Fibroblast of skin of left quadriceps (primary cell): ENCODE measurements at regions not wholly inside any gene's neighbourhood (a gene's known extent, or its start where the extent isn't known, plus 50 kb on each side); places are given as distances from the start of the nearest gene placed in this dataset.
"Not testable (repeated sequence)": the region's sequence is repeated elsewhere in the genome, so short reads cannot be mapped to it uniquely, and the experiment has no call there.

Experiments
- DNase-seq, 2 experiments: peaks; one replicate each; pipeline ENCODE4 v3.0.0-alpha.2; 2013; ENCODE audit warnings: low read depth in 2 of 2

GRCh38 chr7:142470544-142470830, 212.6 kb upstream of the PRSS58 start:
- no peak for DNase-seq

DNA sequence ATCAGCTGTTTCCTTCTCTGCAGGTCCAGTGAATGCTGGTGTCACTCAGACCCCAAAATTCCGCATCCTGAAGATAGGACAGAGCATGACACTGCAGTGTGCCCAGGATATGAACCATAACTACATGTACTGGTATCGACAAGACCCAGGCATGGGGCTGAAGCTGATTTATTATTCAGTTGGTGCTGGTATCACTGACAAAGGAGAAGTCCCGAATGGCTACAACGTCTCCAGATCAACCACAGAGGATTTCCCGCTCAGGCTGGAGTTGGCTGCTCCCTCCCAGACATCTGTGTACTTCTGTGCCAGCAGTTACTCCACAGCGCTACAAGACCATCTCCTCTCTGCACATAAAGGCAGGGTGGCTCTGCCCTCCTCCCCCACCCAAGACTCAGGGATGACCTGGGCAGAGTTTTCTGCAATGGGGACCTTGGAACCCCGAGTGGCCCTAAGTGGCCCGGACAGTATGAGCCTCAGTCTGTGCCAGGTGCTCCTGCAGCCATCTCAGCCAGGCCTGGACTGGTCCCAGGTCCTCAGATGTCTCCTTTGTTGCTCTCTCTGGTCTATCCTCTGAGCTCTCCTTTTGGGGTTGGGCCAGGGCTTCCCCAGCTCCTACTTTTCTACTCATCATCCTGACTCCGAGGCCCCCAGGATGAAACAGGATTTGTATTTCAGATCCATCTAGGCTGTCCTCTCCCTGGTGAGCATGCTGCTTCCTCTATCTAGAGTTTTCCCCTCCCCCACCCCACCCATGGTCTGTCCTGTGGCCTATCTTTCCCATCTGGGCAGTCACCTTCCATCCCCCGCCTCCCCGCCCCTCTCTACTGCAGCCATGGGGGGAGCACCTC, 212.1 kb upstream of the PRSS58 start:
- DNase-seq: no peak

DNA sequence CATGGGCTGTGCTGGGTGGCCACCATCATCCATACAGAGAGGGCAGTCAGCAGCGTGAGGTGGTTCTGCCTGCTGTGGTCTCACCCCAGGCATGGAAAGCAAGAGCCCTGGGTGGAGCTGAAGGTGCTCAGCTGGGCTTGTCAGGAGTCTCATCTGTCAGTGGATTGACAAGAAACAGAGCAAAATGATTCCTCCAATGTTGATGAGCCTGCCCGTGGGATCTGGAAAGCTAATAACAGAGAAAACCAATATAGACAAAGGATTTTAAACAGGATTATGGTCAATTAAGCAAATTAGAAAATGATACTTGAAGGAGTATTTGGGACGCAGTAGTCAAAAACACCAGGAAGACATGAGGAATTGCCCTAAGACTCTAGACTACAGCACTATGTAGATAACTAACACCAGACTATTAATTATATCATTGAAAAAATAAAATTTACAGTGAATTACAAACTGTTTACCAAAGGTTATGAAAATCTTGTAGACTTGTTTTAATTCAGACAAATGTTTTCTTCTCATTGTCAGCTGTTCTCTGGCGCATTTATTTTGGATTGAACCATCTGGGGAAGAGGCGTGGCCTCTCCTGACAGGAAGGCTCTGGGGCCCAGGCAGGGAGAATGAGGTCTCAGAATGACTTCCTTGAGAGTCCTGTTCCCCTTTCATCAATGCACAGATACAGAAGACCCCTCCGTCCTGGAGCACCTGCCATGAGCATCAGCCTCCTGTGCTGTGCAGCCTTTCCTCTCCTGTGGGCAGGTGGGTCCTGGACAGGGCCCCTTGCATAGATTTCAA, 211.2 kb upstream of the PRSS58 start:
- no peak for DNase-seq

DNA sequence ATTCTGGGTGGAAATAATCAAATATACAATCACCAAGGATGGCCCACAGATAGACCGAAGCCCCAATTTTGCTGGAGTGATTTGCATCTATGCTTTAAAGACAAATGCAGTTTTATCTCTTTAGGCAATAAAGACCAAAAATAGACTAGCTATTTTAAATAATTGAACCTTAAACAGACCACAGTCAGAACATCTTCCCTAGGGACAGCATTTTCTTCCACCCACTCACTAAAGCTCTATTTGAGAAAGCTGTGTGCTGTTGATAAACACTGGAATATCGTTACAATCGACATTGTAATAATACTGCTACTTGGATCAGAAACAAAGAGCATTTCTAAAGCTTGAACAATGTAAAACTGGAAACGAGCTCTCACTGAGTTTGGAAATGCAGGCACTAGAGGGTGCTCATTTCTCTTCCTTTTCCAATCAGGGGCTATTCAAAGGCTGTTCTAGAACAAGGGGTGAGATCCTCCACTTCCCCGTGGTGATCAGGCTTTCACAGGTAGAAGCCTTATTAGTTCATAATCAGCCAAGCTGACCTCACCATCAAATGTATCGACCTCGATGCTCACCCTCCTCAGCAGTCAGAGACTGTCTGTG, 209.3 kb upstream of the PRSS58 start:
- not testable (repeated sequence) for DNase-seq

- DNase-seq: no peak
Measured at GRCh38 chr7:142463401-142463850, 205.6 kb upstream of the PRSS58 start.

GRCh38 chr7:142461437-142461836, 203.6 kb upstream of the PRSS58 start:
- DNase-seq: peak; percentile 87 to 89

DNA sequence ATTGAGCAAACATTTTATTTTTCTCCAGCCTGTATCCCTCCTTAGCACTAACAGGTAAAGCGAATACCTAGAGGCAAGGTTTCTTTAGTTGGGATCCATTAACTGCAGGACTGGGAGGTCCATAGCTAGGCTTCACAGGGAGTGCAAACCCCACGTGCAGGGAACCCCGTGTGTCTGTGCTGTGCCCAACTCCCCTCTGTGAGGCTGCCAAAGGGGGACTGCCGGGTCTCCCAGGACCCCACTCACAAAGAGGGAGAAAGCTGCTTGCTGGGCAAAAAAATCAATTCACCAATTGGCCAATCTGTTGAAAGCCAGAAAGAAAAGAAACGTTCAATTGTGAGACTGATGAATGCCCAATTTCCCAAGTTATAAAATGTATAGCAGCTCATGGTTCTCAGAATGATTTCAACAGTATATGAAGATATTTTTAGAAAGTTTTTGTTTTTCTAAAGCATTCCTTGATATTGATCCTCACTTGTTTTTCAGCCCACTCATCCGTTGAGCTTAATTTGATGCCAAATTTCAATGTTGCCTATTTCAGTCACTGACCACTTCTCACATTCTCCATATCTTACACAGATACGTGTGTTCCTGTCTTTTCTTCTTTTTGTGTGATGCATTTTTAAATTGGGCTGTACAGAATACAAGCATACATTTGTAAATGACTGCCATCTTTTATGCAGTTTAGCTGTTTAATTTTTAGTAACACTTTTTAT, 202.7 kb upstream of the PRSS58 start:
- no peak for DNase-seq

DNA sequence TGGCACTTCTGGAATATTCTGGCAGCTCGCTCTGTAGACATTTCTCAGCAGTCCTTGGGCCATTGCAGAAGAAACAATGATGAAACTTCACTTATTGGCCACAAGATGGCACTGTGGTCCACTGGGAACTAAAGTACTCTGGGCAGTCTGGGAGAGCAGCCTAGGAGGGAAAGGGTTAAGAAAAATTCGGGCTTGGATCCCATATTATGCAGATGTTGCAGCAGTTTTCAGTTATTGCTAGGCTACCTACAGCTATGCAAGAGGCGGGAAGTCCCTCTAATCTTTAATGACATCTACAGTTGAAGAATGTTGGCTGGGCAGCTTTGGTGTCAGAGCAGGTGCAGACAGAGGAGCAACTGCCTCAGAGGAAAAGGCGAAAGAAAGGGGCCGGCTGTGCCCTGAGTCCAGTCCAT, 201.7 kb upstream of the PRSS58 start:
- peak; percentile 76 for DNase-seq

- no peak for DNase-seq
Measured at GRCh38 chr7:142457146-142457703, 199.4 kb upstream of the PRSS58 start.

- no peak for DNase-seq
Measured at GRCh38 chr7:142455392-142455791, 197.5 kb upstream of the PRSS58 start.

- no peak for DNase-seq
Measured at GRCh38 chr7:142454862-142455261, 197.0 kb upstream of the PRSS58 start.

- no peak for DNase-seq
Measured at GRCh38 chr7:142452791-142453190, 194.9 kb upstream of the PRSS58 start.

DNA sequence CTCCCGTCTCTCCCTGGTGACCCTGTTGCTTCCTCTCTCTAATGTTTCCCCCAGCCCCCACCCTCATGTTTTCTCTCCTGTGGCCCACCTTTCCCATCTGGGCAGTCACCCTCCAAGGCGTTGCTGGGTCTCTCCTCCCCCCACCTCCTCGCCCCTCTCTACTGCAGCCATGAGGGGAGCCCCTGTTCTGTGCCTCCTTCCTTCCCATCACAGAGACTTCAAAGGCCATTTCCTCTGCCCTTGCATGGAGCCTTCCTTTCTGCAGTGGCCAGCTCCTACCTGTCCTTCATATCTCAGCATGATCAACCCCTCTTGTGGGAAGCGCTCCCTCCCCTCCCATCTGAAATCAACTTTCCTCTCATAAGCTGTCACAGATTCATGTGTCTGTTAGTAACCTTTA, 194.0 kb upstream of the PRSS58 start:
- DNase-seq: no peak

GRCh38 chr7:142451296-142451695, 193.4 kb upstream of the PRSS58 start:
- no peak for DNase-seq

- no peak for DNase-seq
Measured at GRCh38 chr7:142450695-142451094, 192.8 kb upstream of the PRSS58 start.

- DNase-seq: no peak
Measured at GRCh38 chr7:142450206-142450605, 192.3 kb upstream of the PRSS58 start.

DNA sequence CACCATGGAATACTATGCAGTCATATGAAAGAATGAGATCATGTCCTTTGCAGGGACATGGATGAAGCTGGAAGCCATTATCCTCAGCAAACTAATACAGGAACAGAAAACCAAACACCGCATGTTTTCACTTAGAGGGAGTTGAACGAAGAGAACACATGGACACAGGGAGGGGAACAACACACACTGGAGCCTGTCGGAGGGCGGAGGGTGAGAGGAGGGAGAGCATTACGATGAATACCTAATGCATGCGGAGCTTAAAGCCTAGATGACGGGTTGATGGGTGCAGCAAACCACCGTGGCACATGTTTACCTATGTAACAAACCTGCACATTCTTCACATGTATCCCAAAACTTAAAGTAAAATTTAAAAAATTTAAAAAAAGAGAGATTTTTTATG, 191.0 kb upstream of the PRSS58 start:
- DNase-seq: not testable (repeated sequence)

- DNase-seq: no peak
Measured at GRCh38 chr7:142447762-142448161, 189.9 kb upstream of the PRSS58 start.

GRCh38 chr7:142445019-142445686, 187.3 kb upstream of the PRSS58 start:
- DNase-seq: no peak

GRCh38 chr7:142443216-142444010, 185.6 kb upstream of the PRSS58 start:
- no peak for DNase-seq
